HG03103 (cell line): ENCODE measurements at regions not wholly inside any gene's neighbourhood (a gene's known extent, or its start where the extent isn't known, plus 50 kb on each side); places are given as distances from the start of the nearest gene placed in this dataset.

Experiments
- ATAC-seq: cut with Tn5 transposase; IDR thresholded peaks from one replicate; pipeline ENCODE4 v1.9.1; 2021; ENCODE audit warnings: low read depth; ENCODE audit not compliant: unreplicated experiment

GRCh38 chr12:75974323-75975187, 57.0 kb downstream of the PHLDA1 start:
- no peak for ATAC-seq

- ATAC-seq: no peak
These were observed 60.3 kb downstream of the PHLDA1 start for GRCh38 chr12:75971253-75971652.

DNA sequence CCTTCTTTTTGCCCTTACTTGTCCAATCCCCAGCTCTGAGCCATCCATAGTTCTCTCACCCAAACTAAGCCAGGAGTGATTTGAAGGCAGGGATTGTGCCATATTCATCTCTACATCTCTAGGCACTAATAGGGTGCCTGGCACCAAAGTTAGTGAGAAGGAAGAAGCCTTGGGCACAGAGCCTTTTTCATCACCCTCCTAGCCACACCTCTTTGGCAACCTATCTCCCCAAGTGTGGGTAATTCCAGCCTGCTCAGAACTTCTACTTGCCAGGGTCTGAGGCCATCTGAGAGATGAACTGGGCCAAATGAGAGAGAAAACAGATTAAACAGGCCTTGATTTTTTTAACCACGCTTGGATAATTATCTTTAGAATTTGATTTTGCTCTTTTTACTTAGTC, 61.3 kb downstream of the PHLDA1 start:
- ATAC-seq: no peak

GRCh38 chr12:75969768-75970167, 61.8 kb downstream of the PHLDA1 start:
- ATAC-seq: no peak

GRCh38 chr12:75965661-75966060, 65.9 kb downstream of the PHLDA1 start:
- ATAC-seq: no peak

GRCh38 chr12:75964150-75964549, 67.4 kb downstream of the PHLDA1 start:
- no peak for ATAC-seq

DNA sequence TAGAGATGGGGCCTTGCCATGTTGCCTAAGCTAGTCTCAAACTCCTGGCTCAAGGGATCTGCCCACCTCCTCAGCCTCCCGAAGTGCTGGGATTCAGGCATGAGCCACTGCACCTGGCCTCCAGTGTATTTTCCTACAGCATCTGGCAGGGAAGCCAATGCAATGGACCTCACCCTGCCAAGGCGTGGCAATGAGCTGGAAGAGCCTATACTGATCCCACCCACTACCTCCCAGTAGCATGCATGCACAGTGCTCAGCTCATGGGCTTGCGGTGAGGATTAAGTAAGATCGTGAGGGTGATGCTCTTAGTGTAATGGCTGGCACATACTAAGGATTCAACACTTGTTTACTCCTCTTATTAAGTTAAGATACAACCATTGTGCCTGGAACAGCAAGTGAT, 69.7 kb downstream of the PHLDA1 start:
- ATAC-seq: no peak

DNA sequence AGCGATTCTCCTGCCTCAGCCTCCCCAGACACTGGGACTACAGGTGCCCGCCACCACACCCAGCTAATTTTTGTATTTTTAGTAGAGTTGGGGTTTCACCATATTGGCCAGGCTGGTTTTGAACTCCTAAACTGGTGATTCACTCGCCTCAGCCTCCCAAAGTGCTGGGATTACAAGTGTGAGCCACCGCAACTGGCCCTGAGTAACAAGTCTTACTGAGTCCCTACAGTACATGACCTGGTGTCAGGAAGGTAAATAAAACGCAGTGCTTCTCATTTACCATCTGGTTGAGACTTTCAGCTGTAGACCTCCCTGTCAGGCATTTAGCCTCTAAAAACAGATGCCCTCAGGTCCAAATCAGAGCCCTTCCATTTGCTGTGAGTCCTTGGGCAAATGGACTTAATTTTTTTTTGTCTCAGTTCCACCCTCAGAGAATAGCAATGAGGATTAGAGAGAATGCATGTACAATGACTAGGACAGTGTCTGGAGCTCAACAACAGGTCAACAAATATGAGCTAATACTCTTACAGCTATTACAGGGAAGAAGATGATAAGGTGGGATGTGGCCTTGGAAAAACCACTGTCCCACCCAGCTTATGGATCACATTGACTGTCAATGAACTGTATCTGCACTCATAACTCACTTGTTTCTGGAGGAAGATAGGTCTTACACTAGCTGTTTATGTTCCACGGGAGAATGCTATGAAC, 70.5 kb downstream of the PHLDA1 start:
- ATAC-seq: no peak

DNA sequence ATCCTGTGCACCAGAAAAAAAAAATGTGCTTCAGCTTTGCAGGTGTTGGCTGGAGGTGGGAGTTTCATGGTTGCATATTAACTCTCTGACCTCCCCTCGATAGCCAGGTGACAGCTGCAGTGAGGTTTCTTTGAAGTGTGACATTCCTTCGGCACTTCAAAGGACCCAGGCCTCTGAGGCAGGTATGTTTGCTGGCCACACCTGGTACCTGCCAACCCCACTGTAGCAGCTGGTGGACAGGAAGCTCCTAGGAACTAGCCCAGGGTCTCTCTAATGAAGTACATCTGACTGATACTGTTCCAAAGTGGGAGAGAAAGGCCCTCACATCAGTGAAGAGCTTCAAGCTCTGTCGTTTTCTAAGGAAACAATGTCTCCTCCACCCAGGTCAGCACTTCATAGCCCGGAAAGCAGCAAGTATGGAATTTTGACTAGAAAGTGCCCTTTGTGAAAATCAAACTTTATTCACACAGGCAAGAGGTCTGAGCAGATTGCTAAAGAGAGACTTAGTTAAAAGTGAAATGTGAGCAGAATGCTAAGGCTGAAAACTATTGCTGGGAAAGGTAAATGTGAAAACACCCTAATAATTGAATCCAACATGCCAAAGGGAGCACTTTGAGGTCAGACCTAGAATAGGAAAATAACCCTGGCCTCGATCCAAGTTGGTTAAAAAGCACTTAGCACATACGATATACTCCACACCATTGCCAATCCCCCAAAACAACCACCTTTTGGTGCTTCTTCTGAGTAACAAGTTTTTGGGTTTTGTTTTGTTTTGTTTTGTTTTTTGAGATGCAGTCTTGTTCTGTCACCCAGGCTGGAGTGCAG, 71.3 kb downstream of the PHLDA1 start:
- no peak for ATAC-seq

DNA sequence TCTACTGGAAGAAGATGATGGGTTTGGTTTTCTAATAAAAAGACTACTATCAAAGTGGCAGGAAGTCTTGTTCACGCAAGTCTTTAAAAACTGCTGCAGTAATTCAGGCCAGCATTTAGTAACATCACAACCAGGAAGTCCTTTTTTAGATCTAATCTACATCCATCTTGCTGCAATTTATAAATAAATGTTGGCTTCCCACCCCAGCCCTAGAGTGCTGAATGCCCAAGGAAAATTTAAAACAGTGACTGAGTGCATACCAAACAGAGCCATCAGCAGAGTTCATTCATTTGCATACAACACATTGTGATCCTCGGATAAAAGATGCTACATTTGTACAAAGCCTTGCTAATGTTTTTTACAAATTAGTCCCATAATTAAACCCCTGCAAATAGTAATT, 72.1 kb downstream of the PHLDA1 start:
- ATAC-seq: no peak

- ATAC-seq: no peak
These were observed 72.5 kb downstream of the PHLDA1 start for GRCh38 chr12:75959060-75959459.

DNA sequence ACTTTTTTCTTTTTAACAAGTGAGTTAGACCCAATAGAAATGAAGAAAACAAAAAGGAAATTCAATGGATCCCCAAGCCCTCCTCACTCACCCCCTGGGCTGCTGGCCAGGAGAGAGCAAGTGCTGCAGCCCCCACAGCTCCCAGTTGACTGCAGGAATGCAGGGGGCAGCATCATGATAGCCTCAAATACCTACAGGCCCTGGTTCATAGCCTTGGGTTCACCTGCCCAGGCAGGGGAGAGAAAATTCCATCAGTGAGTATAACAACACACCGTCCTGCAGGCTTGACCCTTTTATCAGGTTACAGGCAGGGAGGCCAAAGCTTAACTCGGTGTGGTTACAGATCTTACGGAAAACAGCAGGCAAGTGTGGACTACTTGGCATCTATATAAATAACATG, 76.3 kb downstream of the PHLDA1 start:
- ATAC-seq: no peak

DNA sequence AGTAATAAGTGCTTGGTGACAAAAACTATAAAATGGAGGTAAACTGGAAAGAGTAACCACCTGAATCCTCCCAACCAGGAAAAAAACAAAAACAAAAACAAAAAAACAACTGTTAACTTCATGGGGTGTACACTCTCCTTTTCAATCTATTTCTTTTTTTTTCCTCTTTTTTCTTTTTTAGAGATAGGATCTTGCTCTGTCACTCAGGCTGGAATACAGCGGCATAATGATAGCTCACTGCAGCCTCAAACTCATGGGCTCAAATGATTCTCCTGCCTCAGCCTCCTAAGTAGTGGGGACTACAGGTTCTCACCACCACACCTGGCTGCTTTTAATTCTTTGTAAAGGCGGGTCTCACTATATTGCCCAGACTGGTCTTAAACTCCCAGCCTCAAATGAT, 76.8 kb downstream of the PHLDA1 start:
- ATAC-seq: no peak

DNA sequence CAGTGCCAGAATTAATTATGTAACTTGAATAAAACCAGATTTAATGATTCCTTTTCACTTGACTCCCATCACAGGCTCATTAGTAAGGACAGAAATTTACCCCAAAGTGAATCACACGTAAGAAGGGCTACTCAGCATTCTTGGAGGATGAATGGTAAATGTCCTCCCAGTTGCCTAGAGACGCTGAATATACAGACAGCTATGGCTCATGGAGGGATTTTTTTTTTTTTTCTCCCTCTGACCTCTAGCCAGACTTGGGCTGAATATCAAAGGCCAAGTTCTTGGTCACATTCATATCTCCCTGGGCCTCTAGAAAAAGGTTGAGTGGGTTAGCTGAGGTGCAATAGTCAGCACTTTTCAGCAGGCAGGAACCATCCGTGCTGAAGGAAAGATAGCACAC, 77.5 kb downstream of the PHLDA1 start:
- ATAC-seq: no peak

GRCh38 chr12:75953312-75953906, 78.2 kb downstream of the PHLDA1 start:
- ATAC-seq: no peak

GRCh38 chr12:75951399-75952278, 79.9 kb downstream of the PHLDA1 start:
- no peak for ATAC-seq

DNA sequence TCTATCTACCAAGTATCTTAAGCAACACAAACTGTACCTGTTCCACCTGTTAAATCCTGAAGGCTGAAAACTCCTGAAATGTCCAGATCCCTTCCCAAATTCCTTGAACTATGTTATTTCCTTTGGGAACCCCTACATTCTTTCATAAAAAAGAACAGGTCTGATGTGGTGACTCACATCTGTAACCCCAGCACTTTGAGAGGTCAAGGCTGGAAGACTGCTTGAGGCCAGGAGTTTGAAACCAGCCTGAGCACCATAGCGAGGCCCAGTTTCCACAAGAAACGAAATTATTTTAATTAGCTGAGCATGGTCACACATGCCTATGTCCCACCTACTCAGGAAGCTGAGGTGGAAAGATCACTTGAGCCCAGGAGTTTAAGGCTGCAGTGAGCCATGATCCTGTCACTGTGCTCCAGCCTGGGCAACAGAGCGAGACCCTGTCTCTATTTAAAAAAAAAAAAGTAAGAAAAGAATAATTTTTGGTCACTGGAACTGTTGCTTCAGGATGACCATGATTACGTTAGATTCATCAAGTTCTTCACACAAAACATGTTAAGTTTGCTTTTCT, 84.3 kb downstream of the PHLDA1 start:
- no peak for ATAC-seq

- no peak for ATAC-seq
These were observed 86.0 kb downstream of the PHLDA1 start for GRCh38 chr12:75945581-75945980.

- ATAC-seq: no peak
These were observed 86.6 kb downstream of the PHLDA1 start for GRCh38 chr12:75944905-75945432.
